ENCODE measurements at regions not wholly inside any gene's neighbourhood (a gene's known extent, or its start where the extent isn't known, plus 50 kb on each side); places are given as distances from the start of the nearest gene placed in this dataset.

GRCh38 chr4:27619435-27619834 is 758.8 kb downstream of the STIM2 start:
- Histone ChIP-seq H3K9me3 (ENCODE audit: control insufficient read depth in 3 of 3, low read length in 3 of 3) (no peaks in the 10 kb centered on the region), H3K36me3 (ENCODE audit: control insufficient read depth in 3 of 3, insufficient read depth in 3 of 3, low read length in 3 of 3) (no peaks in the 10 kb centered on the region), H3K9ac (ENCODE audit: low read depth in 1 of 3, low read length in 3 of 3) (no peak overlapping the region), H3K27ac (ENCODE audit: low read depth, low read length) (no peak overlapping the region), H3K4me3 (ENCODE audit: low read length in 3 of 3) (no peak overlapping the region), H3K4me1 (ENCODE audit: control insufficient read depth in 3 of 3, insufficient read depth in 3 of 3, low read length in 3 of 3) (no peaks in the 10 kb centered on the region), H3K27me3 (ENCODE audit: control insufficient read depth in 3 of 3, insufficient read depth in 3 of 3, low read length in 3 of 3) (no peaks in the 10 kb centered on the region)

- Histone ChIP-seq H3K9me3 (ENCODE audit: control insufficient read depth in 3 of 3, low read length in 3 of 3) (no peaks in the 10 kb centered on the region), H3K4me3 (ENCODE audit: low read length in 3 of 3) (no peak overlapping the region), H3K36me3 (ENCODE audit: control insufficient read depth in 3 of 3, insufficient read depth in 3 of 3, low read length in 3 of 3) (no peaks in the 10 kb centered on the region), H3K9ac (ENCODE audit: low read depth in 1 of 3, low read length in 3 of 3) (no peak overlapping the region), H3K27ac (ENCODE audit: low read depth, low read length) (no peak overlapping the region), H3K4me1 (ENCODE audit: control insufficient read depth in 3 of 3, insufficient read depth in 3 of 3, low read length in 3 of 3) (no peaks in the 10 kb centered on the region), H3K27me3 (ENCODE audit: control insufficient read depth in 3 of 3, insufficient read depth in 3 of 3, low read length in 3 of 3) (no peaks in the 10 kb centered on the region)
Measured at GRCh38 chr4:27620886-27621285, 760.2 kb downstream of the STIM2 start.

GRCh38 chr4:27624749-27625148 is 764.1 kb downstream of the STIM2 start:
- H3K27me3 ChIP-seq (ENCODE audit: control insufficient read depth in 3 of 3, insufficient read depth in 3 of 3, low read length in 3 of 3), result no peaks in the 10 kb centered on the region
- H3K4me3 ChIP-seq (ENCODE audit: low read length in 3 of 3), result no peak overlapping the region
- no peak overlapping the region for H3K9ac ChIP-seq (ENCODE audit: low read depth in 1 of 3, low read length in 3 of 3)
- H3K27ac ChIP-seq (ENCODE audit: low read depth, low read length), result no peak overlapping the region
- no peaks in the 10 kb centered on the region for H3K4me1 ChIP-seq (ENCODE audit: control insufficient read depth in 3 of 3, insufficient read depth in 3 of 3, low read length in 3 of 3)
- H3K9me3 ChIP-seq (ENCODE audit: control insufficient read depth in 3 of 3, low read length in 3 of 3), result no peaks in the 10 kb centered on the region
- no peaks in the 10 kb centered on the region for H3K36me3 ChIP-seq (ENCODE audit: control insufficient read depth in 3 of 3, insufficient read depth in 3 of 3, low read length in 3 of 3)

- Histone ChIP-seq H3K4me3 (ENCODE audit: low read length in 3 of 3) (no peak overlapping the region), H3K4me1 (ENCODE audit: control insufficient read depth in 3 of 3, insufficient read depth in 3 of 3, low read length in 3 of 3) (no peaks in the 10 kb centered on the region), H3K36me3 (ENCODE audit: control insufficient read depth in 3 of 3, insufficient read depth in 3 of 3, low read length in 3 of 3) (no peaks in the 10 kb centered on the region), H3K9ac (ENCODE audit: low read depth in 1 of 3, low read length in 3 of 3) (no peak overlapping the region), H3K9me3 (ENCODE audit: control insufficient read depth in 3 of 3, low read length in 3 of 3) (no peaks in the 10 kb centered on the region), H3K27me3 (ENCODE audit: control insufficient read depth in 3 of 3, insufficient read depth in 3 of 3, low read length in 3 of 3) (no peaks in the 10 kb centered on the region), H3K27ac (ENCODE audit: low read depth, low read length) (no peak overlapping the region)
Measured at GRCh38 chr4:27628609-27629008, 768.0 kb downstream of the STIM2 start.

- no peaks in the 10 kb centered on the region for H3K27me3 ChIP-seq (ENCODE audit: control insufficient read depth in 3 of 3, insufficient read depth in 3 of 3, low read length in 3 of 3)
- no peak overlapping the region for H3K27ac ChIP-seq (ENCODE audit: low read depth, low read length)
Measured at GRCh38 chr4:27629532-27630225, 769.0 kb downstream of the STIM2 start.

GRCh38 chr4:27635936-27636913 is 775.6 kb downstream of the STIM2 start:
- no peaks in the 10 kb centered on the region for H3K36me3 ChIP-seq (ENCODE audit: control insufficient read depth in 3 of 3, insufficient read depth in 3 of 3, low read length in 3 of 3)
- H3K4me1 ChIP-seq (ENCODE audit: control insufficient read depth in 3 of 3, insufficient read depth in 3 of 3, low read length in 3 of 3), result no peaks in the 10 kb centered on the region
- H3K27ac ChIP-seq (ENCODE audit: low read depth, low read length), result no peak overlapping the region
- H3K9me3 ChIP-seq (ENCODE audit: control insufficient read depth in 3 of 3, low read length in 3 of 3), result no peaks in the 10 kb centered on the region
- H3K9ac ChIP-seq (ENCODE audit: low read depth in 1 of 3, low read length in 3 of 3), result no peak overlapping the region
- no peak overlapping the region for H3K4me3 ChIP-seq (ENCODE audit: low read length in 3 of 3)
- no peaks in the 10 kb centered on the region for H3K27me3 ChIP-seq (ENCODE audit: control insufficient read depth in 3 of 3, insufficient read depth in 3 of 3, low read length in 3 of 3)

More at GRCh38 chr4:27629532-27630225, 769.0 kb downstream of the STIM2 start:
- no peak overlapping the region for H3K4me3 ChIP-seq (ENCODE audit: low read length in 3 of 3)
- no peaks in the 10 kb centered on the region for H3K9me3 ChIP-seq (ENCODE audit: control insufficient read depth in 3 of 3, low read length in 3 of 3)
- H3K36me3 ChIP-seq (ENCODE audit: control insufficient read depth in 3 of 3, insufficient read depth in 3 of 3, low read length in 3 of 3), result no peaks in the 10 kb centered on the region
- H3K9ac ChIP-seq (ENCODE audit: low read depth in 1 of 3, low read length in 3 of 3), result no peak overlapping the region
- H3K4me1 ChIP-seq (ENCODE audit: control insufficient read depth in 3 of 3, insufficient read depth in 3 of 3, low read length in 3 of 3), result no peaks in the 10 kb centered on the region

- no peak overlapping the region for H3K4me3 ChIP-seq (ENCODE audit: low read length in 3 of 3)
- H3K27ac ChIP-seq (ENCODE audit: low read depth, low read length), result no peak overlapping the region
- H3K9ac ChIP-seq (ENCODE audit: low read depth in 1 of 3, low read length in 3 of 3), result no peak overlapping the region
- H3K36me3 ChIP-seq (ENCODE audit: control insufficient read depth in 3 of 3, insufficient read depth in 3 of 3, low read length in 3 of 3), result no peaks in the 10 kb centered on the region
- H3K4me1 ChIP-seq (ENCODE audit: control insufficient read depth in 3 of 3, insufficient read depth in 3 of 3, low read length in 3 of 3), result no peaks in the 10 kb centered on the region
- H3K27me3 ChIP-seq (ENCODE audit: control insufficient read depth in 3 of 3, insufficient read depth in 3 of 3, low read length in 3 of 3), result no peaks in the 10 kb centered on the region
- no peaks in the 10 kb centered on the region for H3K9me3 ChIP-seq (ENCODE audit: control insufficient read depth in 3 of 3, low read length in 3 of 3)
Measured at GRCh38 chr4:27638163-27638915, 777.7 kb downstream of the STIM2 start.

- H3K4me3 ChIP-seq (ENCODE audit: low read length in 3 of 3), result no peak overlapping the region
- H3K9ac ChIP-seq (ENCODE audit: low read depth in 1 of 3, low read length in 3 of 3), result no peak overlapping the region
- no peaks in the 10 kb centered on the region for H3K4me1 ChIP-seq (ENCODE audit: control insufficient read depth in 3 of 3, insufficient read depth in 3 of 3, low read length in 3 of 3)
- no peaks in the 10 kb centered on the region for H3K9me3 ChIP-seq (ENCODE audit: control insufficient read depth in 3 of 3, low read length in 3 of 3)
- H3K27me3 ChIP-seq (ENCODE audit: control insufficient read depth in 3 of 3, insufficient read depth in 3 of 3, low read length in 3 of 3), result no peaks in the 10 kb centered on the region
- H3K27ac ChIP-seq (ENCODE audit: low read depth, low read length), result no peak overlapping the region
- no peaks in the 10 kb centered on the region for H3K36me3 ChIP-seq (ENCODE audit: control insufficient read depth in 3 of 3, insufficient read depth in 3 of 3, low read length in 3 of 3)
Measured at GRCh38 chr4:27643101-27643500, 782.5 kb downstream of the STIM2 start.

GRCh38 chr4:27648416-27648815 is 787.8 kb downstream of the STIM2 start:
- Histone ChIP-seq H3K27ac (ENCODE audit: low read depth, low read length) (no peak overlapping the region), H3K36me3 (ENCODE audit: control insufficient read depth in 3 of 3, insufficient read depth in 3 of 3, low read length in 3 of 3) (no peaks in the 10 kb centered on the region), H3K4me3 (ENCODE audit: low read length in 3 of 3) (no peak overlapping the region), H3K9me3 (ENCODE audit: control insufficient read depth in 3 of 3, low read length in 3 of 3) (no peaks in the 10 kb centered on the region), H3K4me1 (ENCODE audit: control insufficient read depth in 3 of 3, insufficient read depth in 3 of 3, low read length in 3 of 3) (no peaks in the 10 kb centered on the region), H3K27me3 (ENCODE audit: control insufficient read depth in 3 of 3, insufficient read depth in 3 of 3, low read length in 3 of 3) (no peaks in the 10 kb centered on the region), H3K9ac (ENCODE audit: low read depth in 1 of 3, low read length in 3 of 3) (no peak overlapping the region)
